HCT116 (cell line): ENCODE measurements at regions not wholly inside any gene's neighbourhood (a gene's known extent, or its start where the extent isn't known, plus 50 kb on each side); places are given as distances from the start of the nearest gene placed in this dataset.

ENCODE experiments used
- ATAC-seq: fragments of 200-7000 bp; cut with Tn5 transposase; 2 replicates; pipeline ENCODE4 v1.9.1; 2020; ENCODE audit warnings: mild to moderate bottlenecking, moderate library complexity
- BruUV-seq: library from RNA; stranded (reverse); fragments of 400-500 nt; replicated peaks from 2 replicates; lab custom pipeline; 2021; lab: Mats Ljungman, UMichigan
- CTCF ChIA-PET: fragments of 300-600 bp; sonication (Branson Sonifier 250); formaldehyde crosslinking; loops from one replicate; lab custom pipeline; 2021; ENCODE audit warnings: antibody characterized with exemption; lab: Charles Lee
- POLR2A ChIA-PET: fragments of 300-600, 350-600 bp; sonication (Branson Sonifier 250); formaldehyde crosslinking; loops from one replicate; lab custom pipeline; 2021; ENCODE audit warnings: antibody characterized with exemption; lab: Charles Lee
- RAD21 ChIA-PET, 2 experiments: fragments of 300-600 bp; sonication (Branson Sonifier 250); formaldehyde crosslinking; loops; one replicate each; lab custom pipeline; 2023; ENCODE audit warnings: low total read pairs in 2 of 2; ENCODE audit not compliant: uncharacterized antibody in 2 of 2, unreplicated experiment in 2 of 2, low non-redundant PET in 1 of 2; lab: Charles Lee
- DNase-seq: peaks from one replicate; pipeline ENCODE4 v3.0.0-alpha.2; 2010; ENCODE audit warnings: low read depth, low spot score
- H2AFZ ChIP-seq: fragments of 200-600 bp; shearing (Covaris generic), sonication (generic); 2 replicates; pipeline ENCODE4 v1.6.1; 2017; ENCODE audit warnings: low read depth, mixed run types, mixed read lengths, antibody characterized with exemption, low read length; ENCODE audit not compliant: poor library complexity, severe bottlenecking
- H3K27ac ChIP-seq: 2 replicates; pipeline ENCODE4 v1.5.1; 2012; ENCODE audit warnings: low read depth, low read length
- H3K27me3 ChIP-seq: fragments of 200-600 bp; sonication (generic); 2 replicates; pipeline ENCODE4 v1.6.1; 2016; ENCODE audit warnings: mixed run types, low read length, mixed read lengths; ENCODE audit not compliant: insufficient read depth
- H3K36me3 ChIP-seq, 2 experiments: fragments of 200-500 bp in 1 of 2; fragments of 200-600 bp in 1 of 2; sonication (Bioruptor generic) in 1 of 2; sonication (generic) in 1 of 2; 2 replicates each; pipeline versions ENCODE4 v1.5.1 to v1.6.1; 2014 to 2016; ENCODE audit warnings: low read length in 2 of 2, inconsistent platforms in 1 of 2, mixed read lengths in 1 of 2, mixed run types in 1 of 2; ENCODE audit not compliant: insufficient read depth in 2 of 2, control insufficient read depth in 1 of 2
- H3K4me1 ChIP-seq, 2 experiments: fragments of 200-600 bp in 1 of 2; sonication (generic) in 1 of 2; 2 replicates each; pipeline versions ENCODE4 v1.5.1 to v1.6.1; 2012 to 2017; ENCODE audit warnings: low read length in 2 of 2, inconsistent platforms in 1 of 2, mild to moderate bottlenecking in 1 of 2, mixed read lengths in 1 of 2, mixed run types in 1 of 2, moderate library complexity in 1 of 2; ENCODE audit not compliant: insufficient read depth in 2 of 2, control insufficient read depth in 1 of 2
- H3K4me2 ChIP-seq: fragments of 200-600 bp; sonication (generic); 2 replicates; pipeline ENCODE4 v1.6.1; 2017; ENCODE audit warnings: mixed run types, low read length, mixed read lengths
- H3K4me3 ChIP-seq, 2 experiments: fragments of 200-600 bp in 1 of 2; sonication (generic) in 1 of 2; replicated peaks in 1 of 2; 2 replicates each; pipeline ENCODE4 v1.5.1; 2011 to 2016; ENCODE audit warnings: low read length in 2 of 2, control low read depth in 1 of 2, low read depth in 1 of 2, mild to moderate bottlenecking in 1 of 2, mixed read lengths in 1 of 2, mixed run types in 1 of 2
- H3K79me2 ChIP-seq: fragments of 200-600 bp; sonication (generic); 2 replicates; pipeline ENCODE4 v1.6.1; 2017; ENCODE audit warnings: mild to moderate bottlenecking, mixed run types, low read length, moderate library complexity, mixed read lengths; ENCODE audit not compliant: insufficient read depth
- H3K9ac ChIP-seq: fragments of 200-600 bp; sonication (generic); 2 replicates; pipeline ENCODE4 v1.6.1; 2016; ENCODE audit warnings: low read length, mixed read lengths
- H3K9me2 ChIP-seq: fragments of 200-600 bp; sonication (generic), shearing (Covaris generic); 2 replicates; pipeline ENCODE4 v1.6.1; 2017; ENCODE audit warnings: mixed run types, mild to moderate bottlenecking, moderate library complexity; ENCODE audit not compliant: insufficient read depth
- H3K9me3 ChIP-seq, 2 experiments: fragments of 200-500 bp in 1 of 2; fragments of 200-600 bp in 1 of 2; sonication (Bioruptor generic) in 1 of 2; sonication (generic) in 1 of 2; 2 replicates each; pipeline ENCODE4 v1.6.1; 2014 to 2017; ENCODE audit warnings: low read length in 2 of 2, mixed read lengths in 2 of 2, inconsistent platforms in 1 of 2, low read depth in 1 of 2, mild to moderate bottlenecking in 1 of 2, mixed run types in 1 of 2, moderate library complexity in 1 of 2; ENCODE audit not compliant: control insufficient read depth in 1 of 2, insufficient read depth in 1 of 2
- H4K20me1 ChIP-seq: fragments of 200-600 bp; sonication (generic), shearing (Covaris generic); 2 replicates; pipeline ENCODE4 v1.6.1; 2017; ENCODE audit warnings: mixed run types, mild to moderate bottlenecking, moderate library complexity; ENCODE audit not compliant: insufficient read depth
- ATF3 ChIP-seq: IDR thresholded peaks from 2 replicates; pipeline ENCODE4 v1.6.1; 2012
- CBX3 ChIP-seq: IDR thresholded peaks from 2 replicates; pipeline ENCODE4 v1.6.1; 2012; ENCODE audit warnings: low read depth
- CEBPB ChIP-seq: IDR thresholded peaks from 2 replicates; pipeline ENCODE4 v1.6.1; 2012; ENCODE audit warnings: low read depth
- CTCF ChIP-seq, 3 experiments: fragments of 200-600 bp in 1 of 3; sonication (generic) in 1 of 3; IDR thresholded peaks in 2 of 3; conservative IDR thresholded peaks in 1 of 3; 2 replicates each; pipeline ENCODE4 v1.5.1; 2012 to 2017; ENCODE audit warnings: low read depth in 2 of 3, low read length in 2 of 3, antibody characterized with exemption in 1 of 3, borderline replicate concordance in 1 of 3, control low read depth in 1 of 3, mild to moderate bottlenecking in 1 of 3, mixed read lengths in 1 of 3, mixed run types in 1 of 3, moderate library complexity in 1 of 3; ENCODE audit not compliant: insufficient read depth in 1 of 3
- ELF1 ChIP-seq: IDR thresholded peaks from 2 replicates; pipeline ENCODE4 v1.6.1; 2012; ENCODE audit warnings: low read depth, borderline replicate concordance
- EZH2 ChIP-seq: fragments of 200-600 bp; sonication (generic); IDR thresholded peaks from 2 replicates; pipeline ENCODE4 v1.6.1; 2017; ENCODE audit warnings: antibody characterized with exemption, mixed run types
- EZH2phosphoT487 ChIP-seq: fragments of 200-600 bp; IDR thresholded peaks from 2 replicates; pipeline ENCODE4 v1.6.1; 2018; ENCODE audit warnings: antibody characterized with exemption, borderline replicate concordance
- FOSL1 ChIP-seq: IDR thresholded peaks from 2 replicates; pipeline ENCODE4 v1.6.1; 2012; ENCODE audit warnings: low read depth
- MAX ChIP-seq: IDR thresholded peaks from 2 replicates; pipeline ENCODE4 v1.6.1; 2012
- POLR2A ChIP-seq: IDR thresholded peaks from 2 replicates; pipeline ENCODE4 v1.7.0; 2011; ENCODE audit warnings: borderline replicate concordance; ENCODE audit not compliant: insufficient read depth, insufficient read length; ENCODE audit errors: extremely low read depth
- POLR2AphosphoS5 ChIP-seq: IDR thresholded peaks from 2 replicates; pipeline ENCODE4 v1.6.1; 2011; ENCODE audit warnings: mild to moderate bottlenecking, low read depth, low read length, moderate library complexity
- RAD21 ChIP-seq: IDR thresholded peaks from 2 replicates; pipeline ENCODE4 v1.6.1; 2012; ENCODE audit warnings: low read depth, mild to moderate bottlenecking
- REST ChIP-seq: IDR thresholded peaks from 2 replicates; pipeline ENCODE4 v1.6.1; 2012; ENCODE audit warnings: low read depth
- SIN3A ChIP-seq: IDR thresholded peaks from 2 replicates; pipeline ENCODE4 v1.6.1; 2012; ENCODE audit warnings: low read depth
- SRF ChIP-seq: IDR thresholded peaks from 2 replicates; pipeline ENCODE4 v1.6.1; 2012; ENCODE audit warnings: low read depth
- TCF7L2 ChIP-seq: IDR thresholded peaks from 2 replicates; pipeline ENCODE4 v1.7.0; 2011; ENCODE audit warnings: borderline replicate concordance, inconsistent platforms; ENCODE audit not compliant: insufficient read depth, insufficient read length; ENCODE audit errors: extremely low read depth
- YY1 ChIP-seq: IDR thresholded peaks from 2 replicates; pipeline ENCODE4 v1.6.1; 2011; ENCODE audit warnings: low read length, low read depth, moderate library complexity, mild to moderate bottlenecking; ENCODE audit not compliant: insufficient replicate concordance; ENCODE audit errors: extremely low read depth
- ZFX ChIP-seq: fragments of 450-650 bp; IDR thresholded peaks from 2 replicates; pipeline ENCODE4 v1.6.1; 2017
- intact Hi-C: fragments of 100-400 bp; cut with micrococcal nuclease; formaldehyde crosslinking; loops from 2 replicates; pipeline ENCODE4 v1.10.0; 2022

- ChIA-PET POLR2A (no interaction called here), RAD21 (no interaction called here), CTCF (no interaction called here)
- intact Hi-C loops, result no loop called here
- no peaks in the 10 kb centered on the region for H3K9me2 ChIP-seq
- H3K27me3 ChIP-seq, result no peaks in the 10 kb centered on the region
- no peak overlapping the region for H3K9ac ChIP-seq
- no peak overlapping the region for H3K4me3 ChIP-seq
- no TSS peak for BruUV-seq
- no peaks in the 10 kb centered on the region for H3K9me3 ChIP-seq
- H3K4me2 ChIP-seq, result no peak overlapping the region
- TF ChIP-seq ELF1, result no peak
- no peak for TF ChIP-seq CBX3
- no peak for TF ChIP-seq CTCF (IDR thresholded peaks at IDR 0.05 in 2 of 3, conservative IDR thresholded peaks at IDR 0.05 in 1 of 3; ENCODE audit: borderline replicate concordance in 1 of 3, insufficient read depth in 1 of 3, low read depth in 2 of 3, low read length in 2 of 3)
- no peak for TF ChIP-seq ZFX
- no peak for TF ChIP-seq POLR2A
- no peak for TF ChIP-seq EZH2phosphoT487
- no peak for TF ChIP-seq MAX
- no peak for TF ChIP-seq SRF
- TF ChIP-seq POLR2AphosphoS5, result no peak
- TF ChIP-seq EZH2, result no peak
- TF ChIP-seq YY1, result no peak
- TF ChIP-seq FOSL1, result no peak
- no peak for TF ChIP-seq RAD21
- no peak for TF ChIP-seq CEBPB
- TF ChIP-seq ATF3, result no peak
- no peak for TF ChIP-seq TCF7L2
- TF ChIP-seq REST, result no peak
- TF ChIP-seq SIN3A, result no peak
- no peak overlapping the region for H3K27ac ChIP-seq
- H4K20me1 ChIP-seq, result no peaks in the 10 kb centered on the region
- DNase-seq, result no peak
- H3K36me3 ChIP-seq, result no peaks in the 10 kb centered on the region
- H3K4me1 ChIP-seq, result no peaks in the 10 kb centered on the region; a peak in 1 of 4 replicates
- ATAC-seq, result no peak
- no peaks in the 10 kb centered on the region for H3K79me2 ChIP-seq
- no peak overlapping the region for H2AFZ ChIP-seq
These were observed 57.0 kb upstream of the AFF3 start for GRCh38 chr2:100199421-100199820.
